Liver (tissue), 8 donors: ENCODE measurements at regions not wholly inside any gene's neighbourhood (a gene's known extent, or its start where the extent isn't known, plus 50 kb on each side); places are given as distances from the start of the nearest gene placed in this dataset.

Source experiments
- DNase-seq: peaks from one replicate; pipeline ENCODE4 v3.0.0-alpha.2; 2017; ENCODE audit warnings: low spot score
- H3K27ac ChIP-seq, 2 donors: one replicate each; pipeline ENCODE4 v1.7.0; 2013; ENCODE audit warnings: inconsistent platforms in 2 of 2, low read length in 2 of 2, control low read depth in 1 of 2, low read depth in 1 of 2, mild to moderate bottlenecking in 1 of 2
- H3K27me3 ChIP-seq, 4 donors: one replicate each; pipeline versions ENCODE4 v1.6.1 to v1.7.0; 2013; ENCODE audit warnings: low read length in 3 of 4, inconsistent platforms in 1 of 4, mild to moderate bottlenecking in 1 of 4, moderate library complexity in 1 of 4; ENCODE audit not compliant: control insufficient read depth in 4 of 4, insufficient read depth in 4 of 4
- H3K36me3 ChIP-seq, 4 donors: one replicate each; pipeline versions ENCODE4 v1.6.1 to v1.7.0; 2013; ENCODE audit warnings: low read length in 3 of 4, mild to moderate bottlenecking in 3 of 4, low read depth in 1 of 4, moderate library complexity in 1 of 4; ENCODE audit not compliant: control insufficient read depth in 4 of 4, insufficient read depth in 3 of 4
- H3K4me1 ChIP-seq, 4 donors: one replicate each; pipeline versions ENCODE4 v1.6.1 to v1.7.0; 2013; ENCODE audit warnings: low read length in 3 of 4, mild to moderate bottlenecking in 3 of 4, moderate library complexity in 1 of 4; ENCODE audit not compliant: control insufficient read depth in 4 of 4, insufficient read depth in 4 of 4
- H3K4me3 ChIP-seq, 3 donors: one replicate each; pipeline versions ENCODE4 v1.6.1 to v1.7.0; 2013; ENCODE audit warnings: low read length in 3 of 3, control low read depth in 1 of 3, low read depth in 1 of 3, mild to moderate bottlenecking in 1 of 3
- H3K9ac ChIP-seq, 2 donors: one replicate each; pipeline ENCODE4 v1.7.0; 2013; ENCODE audit warnings: low read length in 2 of 2, mild to moderate bottlenecking in 2 of 2, moderate library complexity in 2 of 2, control low read depth in 1 of 2, low read depth in 1 of 2
- H3K9me3 ChIP-seq, 4 donors: one replicate each; pipeline versions ENCODE4 v1.6.1 to v1.7.0; 2013; ENCODE audit warnings: low read length in 3 of 4; ENCODE audit not compliant: control insufficient read depth in 4 of 4
- ATF3 ChIP-seq: IDR thresholded peaks from 2 replicates; pipeline ENCODE4 v1.6.1; 2016; ENCODE audit warnings: antibody characterized with exemption
- CTCF ChIP-seq: fragments of 150-350 bp; IDR thresholded peaks from 2 replicates; pipeline ENCODE4 v1.5.1; 2017; ENCODE audit warnings: improper control_type of control experiment, low read depth, low read length; ENCODE audit not compliant: missing input control
- EGR1 ChIP-seq, 2 donors: IDR thresholded peaks; 2 replicates each; pipeline ENCODE4 v1.6.1; 2016 to 2018; ENCODE audit warnings: antibody characterized with exemption in 2 of 2, low read depth in 2 of 2
- FOXA1 ChIP-seq: IDR thresholded peaks from 2 replicates; pipeline ENCODE4 v1.6.1; 2016; ENCODE audit warnings: antibody characterized with exemption
- FOXA2 ChIP-seq: IDR thresholded peaks from 2 replicates; pipeline ENCODE4 v1.6.1; 2016; ENCODE audit warnings: antibody characterized with exemption
- GABPA ChIP-seq, 2 donors: IDR thresholded peaks in 1 of 2; conservative IDR thresholded peaks in 1 of 2; 2 replicates each; pipeline ENCODE4 v1.6.1; 2016; ENCODE audit warnings: antibody characterized with exemption in 2 of 2, mild to moderate bottlenecking in 1 of 2, moderate library complexity in 1 of 2
- HNF4A ChIP-seq, 2 donors: conservative IDR thresholded peaks; 2 replicates each; pipeline ENCODE4 v1.6.1; 2016; ENCODE audit warnings: antibody characterized with exemption in 2 of 2, mild to moderate bottlenecking in 2 of 2
- HNF4G ChIP-seq: IDR thresholded peaks from 2 replicates; pipeline ENCODE4 v1.6.1; 2016; ENCODE audit warnings: antibody characterized with exemption
- JUND ChIP-seq, 2 donors: IDR thresholded peaks; 2 replicates each; pipeline ENCODE4 v1.6.1; 2016; ENCODE audit warnings: antibody characterized with exemption in 2 of 2
- MAX ChIP-seq: IDR thresholded peaks from 2 replicates; pipeline ENCODE4 v1.6.1; 2016; ENCODE audit warnings: antibody characterized with exemption
- NR2F2 ChIP-seq: IDR thresholded peaks from 2 replicates; pipeline ENCODE4 v1.6.1; 2016; ENCODE audit warnings: antibody characterized with exemption
- RAD21 ChIP-seq, 2 donors: IDR thresholded peaks; 2 replicates each; pipeline ENCODE4 v1.6.1; 2016; ENCODE audit warnings: antibody characterized with exemption in 2 of 2, mild to moderate bottlenecking in 2 of 2
- REST ChIP-seq: IDR thresholded peaks from 2 replicates; pipeline ENCODE4 v1.6.1; 2016; ENCODE audit warnings: antibody characterized with exemption, mild to moderate bottlenecking
- RXRA ChIP-seq, 2 donors: IDR thresholded peaks; 2 replicates each; pipeline ENCODE4 v1.6.1; 2017 to 2018; ENCODE audit warnings: antibody characterized with exemption in 2 of 2, mild to moderate bottlenecking in 1 of 2
- SP1 ChIP-seq: IDR thresholded peaks from 2 replicates; pipeline ENCODE4 v1.6.1; 2018; ENCODE audit warnings: antibody characterized with exemption, mild to moderate bottlenecking
- TAF1 ChIP-seq: conservative IDR thresholded peaks from 2 replicates; pipeline ENCODE4 v1.6.1; 2016; ENCODE audit warnings: antibody characterized with exemption, mild to moderate bottlenecking
- YY1 ChIP-seq: IDR thresholded peaks from 2 replicates; pipeline ENCODE4 v1.6.1; 2016; ENCODE audit warnings: antibody characterized with exemption, mild to moderate bottlenecking
- ZBTB33 ChIP-seq: IDR thresholded peaks from 2 replicates; pipeline ENCODE4 v1.6.1; 2016; ENCODE audit warnings: antibody characterized with exemption
- WGBS: extraction: QIAGEN DNeasy Blood & Tissue Kit; methylation state at CpG from one replicate; pipeline ENCODE4 v1.1.7; 2013; 5-methylcytosine and 5-hydroxymethylcytosine counted together
- donor health status: healthy.
- donor health status: healthy.
- donor health status: healthy.
- donor health status: healthy.
- donor health status: healthy.

- Histone ChIP-seq H3K9me3 (no peaks in the 10 kb centered on the region), H3K27me3 (no peaks in the 10 kb centered on the region), H3K36me3 (no peaks in the 10 kb centered on the region), H3K4me1 (no peaks in the 10 kb centered on the region), H3K27ac (no peak overlapping the region), H3K4me3 (no peak overlapping the region), H3K9ac (no peak overlapping the region)
- DNase-seq, result no peak
- TF ChIP-seq ATF3 (no peak), NR2F2 (no peak), REST (no peak), HNF4A (conservative IDR thresholded peaks at IDR 0.05) (no peak), ZBTB33 (no peak), MAX (no peak), FOXA1 (no peak)
- 43% methylated on average over 1 of the region's 1 CpG for WGBS
These were observed 139.4 kb upstream of the TLR4 start for GRCh38 chr9:117564839-117565238.

- WGBS, result 69% methylated on average over 2 of the region's 2 CpGs
- TF ChIP-seq SP1, result no peak
- TF ChIP-seq HNF4G, result no peak
- TF ChIP-seq HNF4A (conservative IDR thresholded peaks at IDR 0.05), result no peak
- TF ChIP-seq NR2F2, result no peak
- no peak for TF ChIP-seq CTCF
- no peak for TF ChIP-seq REST
- no peak for TF ChIP-seq YY1
- TF ChIP-seq RXRA (IDR thresholded peaks at IDR 0.05), result no peak
- TF ChIP-seq FOXA2, result no peak
- TF ChIP-seq EGR1 (IDR thresholded peaks at IDR 0.05; ENCODE audit: low read depth in 2 of 2), result no peak
- TF ChIP-seq TAF1, result no peak
- no peak for TF ChIP-seq GABPA (IDR thresholded peaks at IDR 0.05 in 1 of 2, conservative IDR thresholded peaks at IDR 0.05 in 1 of 2)
- no peak for TF ChIP-seq MAX
- no peak for TF ChIP-seq RAD21 (IDR thresholded peaks at IDR 0.05)
- TF ChIP-seq JUND (IDR thresholded peaks at IDR 0.05), result no peak
- Histone ChIP-seq H3K4me3 (no peak overlapping the region), H3K27me3 (no peaks in the 10 kb centered on the region), H3K36me3 (no peaks in the 10 kb centered on the region), H3K27ac (no peak overlapping the region), H3K9me3 (no peaks in the 10 kb centered on the region), H3K9ac (no peak overlapping the region), H3K4me1 (no peaks in the 10 kb centered on the region)
- no peak for DNase-seq
These were observed 142.4 kb upstream of the TLR4 start for GRCh38 chr9:117561761-117562160.
